Esophagus squamous epithelium (tissue), 4 donors: ENCODE measurements at regions not wholly inside any gene's neighbourhood (a gene's known extent, or its start where the extent isn't known, plus 50 kb on each side); places are given as distances from the start of the nearest gene placed in this dataset.

Source experiments
- POLR2A ChIP-seq, 4 donors: fragments of 450-650 bp; IDR thresholded peaks; one replicate each; pipeline ENCODE4 v1.6.1; 2017; ENCODE audit warnings: antibody characterized with exemption in 4 of 4, mild to moderate bottlenecking in 4 of 4, moderate library complexity in 3 of 4
- TF ChIP-seq, protein P1 (sequence below), 6 experiments: fragments of 450-650 bp in 4 of 6; fragments of 200-600 bp in 2 of 6; sonication (generic) in 2 of 6; IDR thresholded peaks; one replicate each; pipeline ENCODE4 v1.5.1; 2016 to 2019; ENCODE audit warnings: antibody characterized with exemption in 6 of 6, mild to moderate bottlenecking in 4 of 6, moderate library complexity in 4 of 6

DNA sequence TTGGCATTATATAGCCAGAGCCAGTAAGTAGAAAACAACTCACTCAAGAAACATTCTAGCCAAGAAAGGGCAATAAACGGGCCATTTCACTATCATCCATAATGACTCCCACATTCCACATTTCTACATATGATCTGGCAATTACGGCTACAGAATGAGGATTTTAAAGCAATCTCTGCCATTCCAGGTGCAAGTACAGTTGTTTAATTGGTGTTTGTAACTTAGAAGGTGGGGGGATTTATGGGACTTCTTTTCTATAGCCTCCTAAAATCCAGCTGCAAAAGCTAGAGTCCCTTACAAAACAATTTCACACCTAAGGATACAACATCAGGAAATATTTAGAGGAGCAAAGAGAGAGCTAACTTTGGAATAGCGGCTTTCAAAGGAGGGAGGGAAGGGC is 295.4 kb upstream of the RORA start:
- TF ChIP-seq, protein P1, sequence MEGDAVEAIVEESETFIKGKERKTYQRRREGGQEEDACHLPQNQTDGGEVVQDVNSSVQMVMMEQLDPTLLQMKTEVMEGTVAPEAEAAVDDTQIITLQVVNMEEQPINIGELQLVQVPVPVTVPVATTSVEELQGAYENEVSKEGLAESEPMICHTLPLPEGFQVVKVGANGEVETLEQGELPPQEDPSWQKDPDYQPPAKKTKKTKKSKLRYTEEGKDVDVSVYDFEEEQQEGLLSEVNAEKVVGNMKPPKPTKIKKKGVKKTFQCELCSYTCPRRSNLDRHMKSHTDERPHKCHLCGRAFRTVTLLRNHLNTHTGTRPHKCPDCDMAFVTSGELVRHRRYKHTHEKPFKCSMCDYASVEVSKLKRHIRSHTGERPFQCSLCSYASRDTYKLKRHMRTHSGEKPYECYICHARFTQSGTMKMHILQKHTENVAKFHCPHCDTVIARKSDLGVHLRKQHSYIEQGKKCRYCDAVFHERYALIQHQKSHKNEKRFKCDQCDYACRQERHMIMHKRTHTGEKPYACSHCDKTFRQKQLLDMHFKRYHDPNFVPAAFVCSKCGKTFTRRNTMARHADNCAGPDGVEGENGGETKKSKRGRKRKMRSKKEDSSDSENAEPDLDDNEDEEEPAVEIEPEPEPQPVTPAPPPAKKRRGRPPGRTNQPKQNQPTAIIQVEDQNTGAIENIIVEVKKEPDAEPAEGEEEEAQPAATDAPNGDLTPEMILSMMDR (IDR thresholded peaks at IDR 0.05), result no peak
- no peak for TF ChIP-seq POLR2A (IDR thresholded peaks at IDR 0.05)
